Heart right ventricle (tissue), 16 donors: ENCODE measurements at regions not wholly inside any gene's neighbourhood (a gene's known extent, or its start where the extent isn't known, plus 50 kb on each side); places are given as distances from the start of the nearest gene placed in this dataset.

Experiments used
- ATAC-seq, 8 donors: fragments of 200-7000 bp; cut with Tn5 transposase; one replicate each; pipeline ENCODE4 v1.9.1; 2020; ENCODE audit warnings: mild to moderate bottlenecking in 8 of 8, moderate library complexity in 8 of 8, moderate number of reproducible peaks in 1 of 8
- DNase-seq, 2 donors: peaks; one replicate each; pipeline ENCODE4 v3.0.0-alpha.2; 2020
- H3K27ac ChIP-seq, 10 donors: fragments of 200-600 bp; sonication (generic) in 2 of 10; one replicate each; pipeline versions ENCODE4 v1.5.0 to v1.8.0; 2020 to 2022; ENCODE audit warnings: mild to moderate bottlenecking in 3 of 10
- H3K27me3 ChIP-seq, 7 donors: fragments of 200-600 bp; one replicate each; pipeline ENCODE4 v1.8.0; 2021 to 2022; ENCODE audit warnings: mild to moderate bottlenecking in 2 of 7
- H3K36me3 ChIP-seq, 9 donors: fragments of 200-600 bp; sonication (generic) in 1 of 9; one replicate each; pipeline versions ENCODE4 v1.5.0 to v1.8.0; 2020 to 2022; ENCODE audit warnings: mild to moderate bottlenecking in 2 of 9
- H3K4me1 ChIP-seq, 9 donors: fragments of 200-600 bp; sonication (generic) in 1 of 9; one replicate each; pipeline versions ENCODE4 v1.5.0 to v1.8.0; 2020 to 2022; ENCODE audit warnings: mild to moderate bottlenecking in 4 of 9
- H3K4me3 ChIP-seq, 10 donors: fragments of 200-600 bp; sonication (generic) in 2 of 10; one replicate each; pipeline versions ENCODE4 v1.5.0 to v1.8.0; 2020 to 2022; ENCODE audit warnings: mild to moderate bottlenecking in 7 of 10, moderate library complexity in 2 of 10
- H3K9me3 ChIP-seq, 11 donors: fragments of 200-600 bp in 10 of 11; sonication (generic) in 2 of 11; one replicate each; pipeline versions ENCODE4 v1.5.0 to v1.8.0; 2013 to 2022; ENCODE audit warnings: mild to moderate bottlenecking in 2 of 11, control low read depth in 1 of 11, moderate library complexity in 1 of 11
- CTCF ChIP-seq, 9 donors: fragments of 200-600 bp; sonication (generic) in 2 of 9; IDR thresholded peaks; one replicate each; pipeline versions ENCODE4 v1.5.0 to v1.8.0; 2021 to 2022; ENCODE audit warnings: antibody characterized with exemption in 9 of 9, mild to moderate bottlenecking in 5 of 9, moderate library complexity in 1 of 9
- WGBS, 2 donors: extraction: QIAGEN DNeasy Blood & Tissue Kit; methylation state at CpG; one replicate each; pipeline ENCODE4 v1.1.7; 2013; ENCODE audit warnings: inconsistent platforms in 1 of 2; 5-methylcytosine and 5-hydroxymethylcytosine counted together
- intact Hi-C, 10 donors: fragments of 100-400 bp; cut with DNase I; formaldehyde crosslinking; loops; one replicate each; pipeline versions ENCODE4 v1.11.1 to v1.14.2; 2022
- donor health status: Arrhythmogenic right ventricular cardiomyopathy.
- donor health status: ischemic (EF 13 %, LVEDD 7.1; RV severe dilation, severe dysfunction).
- donor health status: healthy with polysubstance abuse.
- donor health status: DM: no; HTN: yes; CAD: no.
- donor health status: DM: no; HTN: no; CAD: no.
- donor health status: ischemic (EF 25% LVEDD 6.9; RV normal size, moderate dysfunction).
- donor health status: ischemic (EF 25% LVEDD 5.7; RV mildly dilated, moderate dysfunction).
- donor health status: healthy.
- donor health status: DM: yes; HTN: yes; CAD: no.
- donor health status: Ischemic cardiomyopathy.
- donor health status: ischemic (EF 35%, LVEDD 5.7; RV mildly dilated, moderate dysfunction).
- donor health status: nonischemic (EF 11% LVEDD 7.7; RV severe dilation, severe dysfunction).
- donor health status: DM: yes; HTN: yes; CAD: no.
- donor health status: PGD.
- donor health status: ischemic (EF 29% LVEDD 5.4; RV normal size, mild dysfunction).
- donor health status: nonischemic (EF 23%, LVEDD 6.1; RV moderate dilation, normal function).

DNA sequence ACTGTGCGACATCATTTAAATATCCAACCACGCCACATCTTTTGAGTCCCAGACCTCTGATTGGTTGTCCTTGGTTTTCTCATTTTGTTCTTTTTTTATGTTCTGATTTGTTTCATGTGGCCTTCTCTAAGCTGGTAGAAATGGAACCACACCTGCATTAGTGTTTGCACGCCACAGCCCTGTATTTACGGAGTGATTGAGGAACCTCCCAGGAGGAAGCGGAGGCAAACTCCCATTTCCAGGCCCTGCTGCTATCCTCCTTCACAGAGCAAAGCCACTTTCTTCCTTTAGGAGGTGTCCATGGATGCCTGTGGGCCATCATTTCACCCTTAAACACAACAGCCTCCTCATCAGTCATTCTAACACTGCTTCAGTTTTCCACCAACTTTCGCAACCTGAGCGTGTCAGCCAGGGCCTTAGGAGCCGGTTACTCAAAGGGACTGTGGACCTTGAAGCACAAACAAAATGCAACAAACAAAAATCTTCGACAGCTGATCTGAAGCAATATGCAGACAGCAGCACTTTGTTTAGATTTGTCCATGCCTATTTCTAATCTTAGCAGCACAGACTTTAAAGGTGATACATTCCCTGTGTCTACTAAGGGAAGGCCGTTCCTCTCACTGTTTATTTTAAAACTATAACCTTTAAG, 1258.1 kb upstream of the TMEM132C start:
- H3K9me3 ChIP-seq = no peaks in the 10 kb centered on the region
- no peak overlapping the region for H3K4me3 ChIP-seq
- ATAC-seq (no peak), DNase-seq (no peak)
- intact Hi-C loops = no loop called here
- TF ChIP-seq CTCF (IDR thresholded peaks at IDR 0.05) = no peak
- no peaks in the 10 kb centered on the region for H3K4me1 ChIP-seq
- 70 to 82% methylated on average over 10 of the region's 10 CpGs for WGBS, 2 donors
- H3K27me3 ChIP-seq = peaks cover 0 to 21% (median 0%) of the 10 kb centered on the region in 7 donors
- H3K27ac ChIP-seq = no peak overlapping the region
- H3K36me3 ChIP-seq = no peaks in the 10 kb centered on the region

DNA sequence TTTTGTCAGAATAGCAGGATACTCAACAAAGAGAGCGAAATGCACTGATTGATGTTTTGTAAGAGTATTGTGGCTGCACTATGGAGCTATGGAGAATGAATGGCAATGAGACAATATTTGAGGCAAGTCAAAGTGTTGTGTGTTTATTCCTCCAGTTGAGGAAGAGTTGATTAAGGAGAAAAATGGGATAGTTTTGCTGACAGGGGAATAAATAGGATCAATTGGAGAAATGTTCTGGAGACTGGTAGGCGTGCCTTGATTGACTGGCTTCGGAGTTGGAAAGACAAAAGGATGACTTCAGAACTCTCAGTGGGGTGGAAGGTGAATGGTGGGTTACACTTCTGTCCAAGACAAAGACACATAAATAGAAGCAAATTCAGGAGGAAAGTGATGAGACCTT, 1254.9 kb upstream of the TMEM132C start:
- peaks cover 0 to 29% (median 0%) of the 10 kb centered on the region in 7 donors for H3K27me3 ChIP-seq
- no peak for TF ChIP-seq CTCF (IDR thresholded peaks at IDR 0.05)
- no peaks in the 10 kb centered on the region for H3K4me1 ChIP-seq

DNA sequence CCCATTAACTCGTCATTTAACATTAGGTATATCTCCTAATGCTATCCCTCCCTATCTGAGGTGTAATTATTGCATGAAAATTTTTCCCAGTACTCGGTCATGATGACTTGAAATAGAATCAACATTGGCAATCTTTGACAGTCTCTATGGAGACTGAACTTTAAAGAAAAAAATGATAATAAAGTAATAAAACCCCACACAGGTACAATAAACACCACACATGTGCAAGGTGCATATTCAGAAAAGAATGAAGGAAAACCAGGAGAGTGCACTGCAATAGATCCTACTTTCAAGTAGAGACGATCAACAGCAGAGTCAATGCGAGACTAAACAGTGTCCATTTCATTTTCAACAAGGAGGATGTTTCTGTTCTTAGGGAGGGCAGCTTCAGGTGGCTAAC, 1253.8 kb upstream of the TMEM132C start:
- Histone ChIP-seq H3K4me3 (no peak overlapping the region), H3K36me3 (no peaks in the 10 kb centered on the region), H3K9me3 (no peaks in the 10 kb centered on the region), H3K4me1 (no peaks in the 10 kb centered on the region), H3K27ac (no peak overlapping the region), H3K27me3 (peaks cover 0 to 29% (median 0%) of the 10 kb centered on the region in 7 donors)
- TF ChIP-seq CTCF (IDR thresholded peaks at IDR 0.05) = no peak
- 75 to 79% methylated on average over 4 of the region's 4 CpGs for WGBS, 2 donors
- ATAC-seq (no peak), DNase-seq (no peak)
- intact Hi-C loops = no loop called here

More for the DNA sequence above, 1254.9 kb upstream of the TMEM132C start:
- Histone ChIP-seq H3K36me3 (no peaks in the 10 kb centered on the region), H3K27ac (no peak overlapping the region), H3K4me3 (no peak overlapping the region), H3K9me3 (no peaks in the 10 kb centered on the region)
- WGBS, 2 donors = 93% methylated on average over 3 of the region's 3 CpGs
- ATAC-seq (no peak), DNase-seq (no peak)
- intact Hi-C loops = no loop called here

- Histone ChIP-seq H3K4me1 (no peaks in the 10 kb centered on the region), H3K4me3 (no peak overlapping the region), H3K9me3 (no peaks in the 10 kb centered on the region), H3K36me3 (no peaks in the 10 kb centered on the region), H3K27me3 (peaks cover 0 to 29% (median 0%) of the 10 kb centered on the region in 7 donors), H3K27ac (no peak overlapping the region)
- TF ChIP-seq CTCF (IDR thresholded peaks at IDR 0.05) = no peak
- ATAC-seq = no peak
- DNase-seq = no peak
- intact Hi-C loops = no loop called here
- 49 to 55% methylated on average over 1 of the region's 1 CpG for WGBS, 2 donors
Observed at GRCh38 chr12:127014079-127014478, 1252.9 kb upstream of the TMEM132C start.
